K562 (cell line): ENCODE measurements at regions not wholly inside any gene's neighbourhood (a gene's known extent, or its start where the extent isn't known, plus 50 kb on each side); places are given as distances from the start of the nearest gene placed in this dataset.
A peak's percentile ranks its signal among the peaks of the same experiment; 100 is the strongest.

Experiments
- ATAC-seq: fragments of 200-7000 bp; cut with Tn5 transposase; 3 replicates; pipeline ENCODE4 v1.9.1; 2020; ENCODE audit warnings: moderate library complexity
- BruUV-seq: library from RNA; stranded (reverse); fragments of 400-500 nt; replicated peaks from 2 replicates; lab custom pipeline; 2021; lab: Mats Ljungman, UMichigan
- CTCF ChIA-PET: fragments of 300-600 bp; formaldehyde crosslinking; extraction: SDS; loops from one replicate; lab custom pipeline; 2021; ENCODE audit warnings: low intra/inter-chr PET ratio; lab: Yijun Ruan, JAX
- POLR2A ChIA-PET: fragments of 300-600, 350-650 bp; sonication (Branson Sonifier 250); formaldehyde crosslinking; extraction: SDS; loops from one replicate; lab custom pipeline; 2021; ENCODE audit warnings: antibody characterized with exemption, inconsistent platforms; lab: Yijun Ruan, JAX
- DNase-seq, 4 experiments: peaks; one replicate each; pipeline versions ENCODE4 v3.0.0 to v3.0.0-alpha.2; 2011 to 2018; ENCODE audit warnings: low spot score in 3 of 4, mixed read lengths in 3 of 4; ENCODE audit errors: extremely low read depth in 1 of 4
- FAIRE-seq: peaks from 2 replicates; lab custom pipeline; 2011; peaks lifted over from hg19 to GRCh38; lab: Jason Lieb, UNC
- H2AFZ ChIP-seq: 2 replicates; pipeline ENCODE4 v1.6.0; 2011; ENCODE audit warnings: low read depth, low read length, control low read depth, inconsistent platforms
- H3K27ac ChIP-seq: fragments of 200-600 bp; 3 replicates; pipeline ENCODE4 v1.8.0; 2011; ENCODE audit warnings: low read depth, mild to moderate bottlenecking, control low read depth, inconsistent platforms, low read length, moderate library complexity, mixed read lengths; ENCODE audit errors: extremely low read depth
- H3K27me3 ChIP-seq, 2 experiments: fragments of 300-600 bp in 1 of 2; 2 replicates in 1 of 2; 3 replicates in 1 of 2; pipeline versions ENCODE4 v1.6.0 to v1.8.0; 2011; ENCODE audit warnings: inconsistent platforms in 2 of 2, low read length in 2 of 2, mild to moderate bottlenecking in 1 of 2, mixed read lengths in 1 of 2, moderate library complexity in 1 of 2; ENCODE audit not compliant: control insufficient read depth in 2 of 2, insufficient read depth in 2 of 2
- H3K36me3 ChIP-seq: fragments of 300-600 bp; 3 replicates; pipeline ENCODE4 v1.8.0; 2011; ENCODE audit warnings: mild to moderate bottlenecking, low read length, inconsistent platforms; ENCODE audit not compliant: control insufficient read depth, insufficient read depth
- H3K4me1 ChIP-seq, 2 experiments: fragments of 200-600 bp in 1 of 2; replicated peaks in 1 of 2; 2 replicates in 1 of 2; 3 replicates in 1 of 2; pipeline versions ENCODE4 v1.5.1 to v1.8.0; 2011; ENCODE audit warnings: inconsistent platforms in 2 of 2, low read length in 2 of 2, mild to moderate bottlenecking in 1 of 2, mixed read lengths in 1 of 2, moderate library complexity in 1 of 2; ENCODE audit not compliant: control insufficient read depth in 2 of 2, insufficient read depth in 2 of 2
- H3K4me2 ChIP-seq: 2 replicates; pipeline ENCODE4 v1.6.1; 2011; ENCODE audit warnings: low read length, control low read depth, inconsistent platforms, mixed read lengths; ENCODE audit not compliant: insufficient read depth
- H3K4me3 ChIP-seq: fragments of 200-600 bp; sonication (generic), shearing (Covaris generic); 2 replicates; pipeline ENCODE4 v1.5.1; 2016; ENCODE audit warnings: control low read depth, inconsistent platforms
- H3K79me2 ChIP-seq: fragments of 200-600 bp; 3 replicates; pipeline ENCODE4 v1.8.0; 2011; ENCODE audit warnings: low read length, inconsistent platforms; ENCODE audit not compliant: control insufficient read depth, insufficient read depth
- H3K9ac ChIP-seq, 2 experiments: 2 replicates each; pipeline versions ENCODE4 v1.6.0 to v1.6.1; 2011; ENCODE audit warnings: low read depth in 2 of 2, low read length in 2 of 2, control low read depth in 1 of 2, inconsistent platforms in 1 of 2, mild to moderate bottlenecking in 1 of 2, mixed read lengths in 1 of 2; ENCODE audit not compliant: insufficient read depth in 1 of 2
- H3K9me1 ChIP-seq: one replicate; pipeline ENCODE4 v1.6.0; 2011; ENCODE audit warnings: inconsistent platforms, mild to moderate bottlenecking, low read length, moderate library complexity; ENCODE audit not compliant: control insufficient read depth, insufficient read depth
- H3K9me3 ChIP-seq: replicated peaks from 2 replicates; pipeline ENCODE4 v1.5.1; 2011; ENCODE audit warnings: low read depth, low read length, inconsistent platforms; ENCODE audit not compliant: control insufficient read depth, insufficient read depth
- H4K20me1 ChIP-seq: replicated peaks from 2 replicates; pipeline ENCODE4 v1.6.1; 2011; ENCODE audit warnings: low read length, inconsistent platforms, mixed read lengths; ENCODE audit not compliant: control insufficient read depth, insufficient read depth
- ATF3 ChIP-seq, 2 experiments: fragments of 450-650 bp in 1 of 2; sonication (generic) in 1 of 2; formaldehyde crosslinking in 1 of 2; IDR thresholded peaks in 1 of 2; conservative IDR thresholded peaks in 1 of 2; 2 replicates each; pipeline versions ENCODE4 v1.6.1 to v1.8.1; 2016 to 2023; ENCODE audit warnings: mild to moderate bottlenecking in 2 of 2, moderate library complexity in 2 of 2, inconsistent platforms in 1 of 2, missing genetic modification reagents in 1 of 2
- CEBPG ChIP-seq, 3 experiments: fragments of 200-800 bp in 1 of 3; sonication (Bioruptor generic) in 1 of 3; sonication (generic) in 1 of 3; formaldehyde crosslinking in 1 of 3; IDR thresholded peaks in 2 of 3; conservative IDR thresholded peaks in 1 of 3; 2 replicates each; pipeline versions ENCODE4 v1.6.1 to v1.8.0; 2016 to 2022; ENCODE audit warnings: missing compliant biosample characterization in 2 of 3, missing genetic modification characterization in 2 of 3, mild to moderate bottlenecking in 1 of 3, missing genetic modification reagents in 1 of 3
- PTTG1 ChIP-seq: fragments of 450-650 bp; IDR thresholded peaks from 2 replicates; pipeline ENCODE4 v1.6.1; 2016; ENCODE audit warnings: low read depth, mild to moderate bottlenecking, missing genetic modification characterization, missing compliant biosample characterization
- RBM25 ChIP-seq: fragments of 200-400 bp; formaldehyde crosslinking; IDR thresholded peaks from 2 replicates; pipeline ENCODE4 v1.6.1; 2018; ENCODE audit warnings: low read length, low read depth, moderate library complexity; ENCODE audit not compliant: severe bottlenecking
- SP2 ChIP-seq: IDR thresholded peaks from 2 replicates; pipeline ENCODE4 v1.6.1; 2011; ENCODE audit warnings: mild to moderate bottlenecking, low read depth, low read length, moderate library complexity; ENCODE audit not compliant: poor library complexity, severe bottlenecking; ENCODE audit errors: extremely low read depth
- ZNF165 ChIP-seq: fragments of 250-450 bp; sonication (Bioruptor Pico); IDR thresholded peaks from 2 replicates; pipeline ENCODE4 v1.4.0; 2020; ENCODE audit warnings: borderline replicate concordance
- ZNF431 ChIP-seq: sonication (generic); formaldehyde crosslinking; IDR thresholded peaks from 2 replicates; pipeline ENCODE4 v1.8.0; 2022; ENCODE audit warnings: mild to moderate bottlenecking, missing genetic modification reagents
- WGBS: fragments of 100-300 bp; shearing (Covaris generic); methylation state at CpG from one replicate; pipeline ENCODE4 v1.1.6; 2016; ENCODE audit warnings: low coverage, mixed read lengths; ENCODE audit not compliant: insufficient coverage; ENCODE audit errors: missing lambda C conversion rate; 5-methylcytosine and 5-hydroxymethylcytosine counted together
- in situ Hi-C: fragments of 300-500 bp; cut with MboI; formaldehyde crosslinking; loops from 4 replicates; pipeline ENCODE4 v1.15.0; 2018; ENCODE audit warnings: inconsistent platforms, mixed read lengths
- intact Hi-C: fragments of 100-400 bp; cut with micrococcal nuclease; formaldehyde crosslinking; loops from 2 replicates; pipeline ENCODE4 v1.14.2; 2022

GRCh38 chr4:126268106-126268505 lies 953.4 kb downstream of the FAT4 start:
- TF ChIP-seq RBM25 = no peak
- no peak for TF ChIP-seq CEBPG (CRISPR knock-in tag; IDR thresholded peaks at IDR 0.05)
- TF ChIP-seq CEBPG (tag; conservative IDR thresholded peaks at IDR 0.05 in 1 of 2, IDR thresholded peaks at IDR 0.05 in 1 of 2) = peak; percentile 32 to 49
- TF ChIP-seq ATF3 (IDR thresholded peaks at IDR 0.05) = 0 out of 2 replicates have a peak, but pooled peaks have one; percentile 7
- TF ChIP-seq ATF3 (CRISPR knock-in tag; conservative IDR thresholded peaks at IDR 0.05) = no peak
- H3K27ac ChIP-seq = no peak overlapping the region
- no peak overlapping the region for H3K9ac ChIP-seq
- H3K36me3 ChIP-seq = no peaks in the 10 kb centered on the region
- H3K4me1 ChIP-seq = no peaks in the 10 kb centered on the region
- H3K9me1 ChIP-seq = no peaks in the 10 kb centered on the region
- no TSS peak for BruUV-seq
- H3K4me2 ChIP-seq = no peak overlapping the region
- POLR2A ChIA-PET = no interaction called here
- no peaks in the 10 kb centered on the region for H3K9me3 ChIP-seq
- DNase-seq = no peak
- H3K27me3 ChIP-seq = no peaks in the 10 kb centered on the region
- in situ Hi-C loops = no loop called here
- no peak overlapping the region for H2AFZ ChIP-seq
- CTCF ChIA-PET = no interaction called here
- H4K20me1 ChIP-seq = no peaks in the 10 kb centered on the region
- ATAC-seq = no peak
- no peak overlapping the region for H3K4me3 ChIP-seq
- FAIRE-seq = no peak
- H3K79me2 ChIP-seq = no peaks in the 10 kb centered on the region
- intact Hi-C loops = no loop called here

GRCh38 chr4:126269106-126269505 lies 954.4 kb downstream of the FAT4 start:
- no TSS peak for BruUV-seq
- H3K4me2 ChIP-seq = no peak overlapping the region
- 0% methylated on average over 6 of the region's 6 CpGs for WGBS
- H3K36me3 ChIP-seq = no peaks in the 10 kb centered on the region
- POLR2A ChIA-PET = no interaction called here
- H3K79me2 ChIP-seq = no peaks in the 10 kb centered on the region
- CTCF ChIA-PET = no interaction called here
- no peak overlapping the region for H3K9ac ChIP-seq
- H3K27me3 ChIP-seq = no peaks in the 10 kb centered on the region
- no peaks in the 10 kb centered on the region for H3K4me1 ChIP-seq
- TF ChIP-seq SP2 = no peak
- no peak for TF ChIP-seq ZNF165
- TF ChIP-seq PTTG1 (tag) = no peak
- TF ChIP-seq ZNF431 (CRISPR knock-in tag) = no peak
- ATAC-seq (no peak), DNase-seq (no peak), FAIRE-seq (no peak)
- intact Hi-C loops (no loop called here), in situ Hi-C loops (no loop called here)
- H3K9me1 ChIP-seq = no peaks in the 10 kb centered on the region
- no peaks in the 10 kb centered on the region for H4K20me1 ChIP-seq
- no peak overlapping the region for H3K4me3 ChIP-seq
- H2AFZ ChIP-seq = no peak overlapping the region
- no peak overlapping the region for H3K27ac ChIP-seq
- no peaks in the 10 kb centered on the region for H3K9me3 ChIP-seq
